ENCODE measurements at regions not wholly inside any gene's neighbourhood (a gene's known extent, or its start where the extent isn't known, plus 50 kb on each side); places are given as distances from the start of the nearest gene placed in this dataset.

DNA sequence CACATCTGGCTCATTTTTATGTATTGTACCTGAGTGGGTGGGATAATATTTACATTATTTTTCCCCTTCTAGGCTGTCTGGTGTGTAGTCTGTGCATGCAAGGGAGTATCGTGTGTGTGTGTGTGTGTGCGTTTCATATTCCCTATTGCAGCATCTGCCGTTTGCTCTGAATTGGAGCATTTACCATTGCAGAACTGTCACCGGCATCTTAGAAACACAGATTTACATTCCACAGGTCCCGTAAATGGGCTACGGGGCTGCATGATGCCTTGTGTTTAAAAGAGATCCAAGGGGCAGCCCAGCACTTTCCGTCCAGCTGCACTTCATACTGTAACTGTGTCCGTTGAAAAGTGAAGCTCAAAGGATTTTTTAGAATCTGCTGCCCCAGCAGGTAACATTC, 167.1 kb upstream of the KIAA1217 start:
- intact Hi-C loops (cut with micrococcal nuclease) (no loop called here), dilution Hi-C loops (cut with MboI; ENCODE audit: extremely low pct_ligation_motif_present, low sequenced_read_pairs) (no loop called here)
- no peak overlapping the region for H2AFZ ChIP-seq (ENCODE audit: low read depth, low read length)
- no peaks in the 10 kb centered on the region for H3K27me3 ChIP-seq (ENCODE audit: control insufficient read depth in 2 of 2, insufficient read depth in 2 of 2, low read length in 2 of 2)
- BruUV-seq (replicated peaks): no TSS peak
- H3K27ac ChIP-seq (ENCODE audit: insufficient read depth, low read depth, low read length): no peak overlapping the region
- no peaks in the 10 kb centered on the region for H3K79me2 ChIP-seq (ENCODE audit: control insufficient read depth, insufficient read depth, low read length)
- no peak overlapping the region for H3K9ac ChIP-seq (replicated peaks; ENCODE audit: extremely low read depth, insufficient read depth, low read length)
- ChIA-PET POLR2A (no interaction called here), CTCF (no interaction called here)
- peaks cover 2% of the 10 kb centered on the region for H3K9me3 ChIP-seq (replicated peaks; ENCODE audit: control insufficient read depth, insufficient read depth, low read length)
- no peak for DNase-seq (ENCODE audit: low read depth, low spot score)
- H3K4me1 ChIP-seq (ENCODE audit: control insufficient read depth, extremely low read depth, insufficient read depth, low read length): no peaks in the 10 kb centered on the region
- H4K20me1 ChIP-seq (replicated peaks; ENCODE audit: control insufficient read depth, extremely low read depth, insufficient read depth, low read length): no peaks in the 10 kb centered on the region
- H3K9me1 ChIP-seq (replicated peaks; ENCODE audit: control insufficient read depth, extremely low read depth, insufficient read depth, low read length): no peaks in the 10 kb centered on the region
- TF ChIP-seq POLR2AphosphoS5 (IDR thresholded peaks at IDR 0.05; ENCODE audit: insufficient read depth, low read depth, low read length) (no peak), POLR2A (IDR thresholded peaks at IDR 0.05; ENCODE audit: low read depth, low read length) (no peak), FOS (IDR thresholded peaks at IDR 0.05; ENCODE audit: borderline replicate concordance, insufficient read depth, low read length) (no peak), JUN (IDR thresholded peaks at IDR 0.05; ENCODE audit: borderline replicate concordance, insufficient read depth, insufficient read length, low read depth) (no peak), GATA2 (IDR thresholded peaks at IDR 0.05; ENCODE audit: insufficient read depth, insufficient read length, low read depth, low read length) (no peak), EZH2 (IDR thresholded peaks at IDR 0.05; ENCODE audit: borderline replicate concordance, low read depth, low read length, severe bottlenecking) (no peak), MYC (IDR thresholded peaks at IDR 0.05; ENCODE audit: low read depth, low read length) (no peak)
- TF ChIP-seq, protein P1, sequence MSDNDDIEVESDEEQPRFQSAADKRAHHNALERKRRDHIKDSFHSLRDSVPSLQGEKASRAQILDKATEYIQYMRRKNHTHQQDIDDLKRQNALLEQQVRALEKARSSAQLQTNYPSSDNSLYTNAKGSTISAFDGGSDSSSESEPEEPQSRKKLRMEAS (IDR thresholded peaks at IDR 0.05; ENCODE audit: insufficient read depth, insufficient read length): no peak
- TF ChIP-seq, protein P2, sequence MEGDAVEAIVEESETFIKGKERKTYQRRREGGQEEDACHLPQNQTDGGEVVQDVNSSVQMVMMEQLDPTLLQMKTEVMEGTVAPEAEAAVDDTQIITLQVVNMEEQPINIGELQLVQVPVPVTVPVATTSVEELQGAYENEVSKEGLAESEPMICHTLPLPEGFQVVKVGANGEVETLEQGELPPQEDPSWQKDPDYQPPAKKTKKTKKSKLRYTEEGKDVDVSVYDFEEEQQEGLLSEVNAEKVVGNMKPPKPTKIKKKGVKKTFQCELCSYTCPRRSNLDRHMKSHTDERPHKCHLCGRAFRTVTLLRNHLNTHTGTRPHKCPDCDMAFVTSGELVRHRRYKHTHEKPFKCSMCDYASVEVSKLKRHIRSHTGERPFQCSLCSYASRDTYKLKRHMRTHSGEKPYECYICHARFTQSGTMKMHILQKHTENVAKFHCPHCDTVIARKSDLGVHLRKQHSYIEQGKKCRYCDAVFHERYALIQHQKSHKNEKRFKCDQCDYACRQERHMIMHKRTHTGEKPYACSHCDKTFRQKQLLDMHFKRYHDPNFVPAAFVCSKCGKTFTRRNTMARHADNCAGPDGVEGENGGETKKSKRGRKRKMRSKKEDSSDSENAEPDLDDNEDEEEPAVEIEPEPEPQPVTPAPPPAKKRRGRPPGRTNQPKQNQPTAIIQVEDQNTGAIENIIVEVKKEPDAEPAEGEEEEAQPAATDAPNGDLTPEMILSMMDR (IDR thresholded peaks at IDR 0.05; ENCODE audit: extremely low read depth in 1 of 2, insufficient read depth in 1 of 2, low read depth in 1 of 2, low read length in 2 of 2): no peak
- no peak for FAIRE-seq
- H3K4me3 ChIP-seq (replicated peaks in 1 of 3; ENCODE audit: insufficient read depth in 1 of 3, low read depth in 1 of 3, low read length in 3 of 3): no peak overlapping the region
- H3K36me3 ChIP-seq (ENCODE audit: control insufficient read depth in 2 of 2, extremely low read depth in 1 of 2, insufficient read depth in 2 of 2, low read length in 2 of 2): no peaks in the 10 kb centered on the region
- H3K4me2 ChIP-seq (ENCODE audit: insufficient read depth, low read length): no peak overlapping the region
